Body of pancreas (tissue), 4 donors: ENCODE measurements at regions not wholly inside any gene's neighbourhood (a gene's known extent, or its start where the extent isn't known, plus 50 kb on each side); places are given as distances from the start of the nearest gene placed in this dataset.

Experiments used
- ATAC-seq: fragments of 150-250 bp; one replicate; pipeline ENCODE4 v1.9.1; 2016
- DNase-seq, 4 donors: peaks; one replicate each; pipeline ENCODE4 v3.0.0-alpha.2; 2019
- H3K27ac ChIP-seq, 4 donors: fragments of 200-600 bp; sonication (generic); 1 replicate in 3 of 4; 2 replicates in 1 of 4; pipeline versions ENCODE4 v1.5.1 to v1.6.1; 2016 to 2019; ENCODE audit warnings: mild to moderate bottlenecking in 1 of 4, mixed read lengths in 1 of 4, moderate library complexity in 1 of 4
- H3K27me3 ChIP-seq, 2 donors: fragments of 200-600 bp; sonication (generic); one replicate each; pipeline ENCODE4 v1.6.0; 2016; ENCODE audit warnings: mild to moderate bottlenecking in 1 of 2
- H3K36me3 ChIP-seq, 2 donors: fragments of 200-600 bp; sonication (generic); replicated peaks in 1 of 2; 2 replicates each; pipeline ENCODE4 v1.5.1; 2016; ENCODE audit warnings: low read depth in 2 of 2; ENCODE audit not compliant: insufficient read depth in 1 of 2
- H3K4me1 ChIP-seq: fragments of 200-600 bp; sonication (generic); one replicate; pipeline ENCODE4 v1.6.0; 2016
- H3K4me3 ChIP-seq, 2 donors: fragments of 200-600 bp; sonication (generic); 1 replicate in 1 of 2; 2 replicates in 1 of 2; pipeline ENCODE4 v1.5.1; 2016 to 2019
- H3K9me3 ChIP-seq, 3 donors: fragments of 200-600 bp; sonication (generic); 1 replicate in 2 of 3; 2 replicates in 1 of 3; pipeline ENCODE4 v1.5.1; 2016
- POLR2A ChIP-seq, 3 donors: fragments of 450-650 bp; IDR thresholded peaks; one replicate each; pipeline ENCODE4 v1.6.1; 2016; ENCODE audit warnings: antibody characterized with exemption in 3 of 3, mild to moderate bottlenecking in 2 of 3
- WGBS, 2 donors: methylation state at CpG; one replicate each; pipeline ENCODE4 v1.1.5; 2017; 5-methylcytosine and 5-hydroxymethylcytosine counted together
- intact Hi-C: fragments of 100-400 bp; cut with DNase I; formaldehyde crosslinking; loops from one replicate; pipeline ENCODE4 v1.15.1; 2023
- TF ChIP-seq, protein P1 (sequence below), 7 experiments: fragments of 450-650 bp in 4 of 7; fragments of 200-600 bp in 3 of 7; sonication (generic) in 3 of 7; IDR thresholded peaks; one replicate each; pipeline ENCODE4 v1.5.1; 2016 to 2019; ENCODE audit warnings: antibody characterized with exemption in 7 of 7

DNA sequence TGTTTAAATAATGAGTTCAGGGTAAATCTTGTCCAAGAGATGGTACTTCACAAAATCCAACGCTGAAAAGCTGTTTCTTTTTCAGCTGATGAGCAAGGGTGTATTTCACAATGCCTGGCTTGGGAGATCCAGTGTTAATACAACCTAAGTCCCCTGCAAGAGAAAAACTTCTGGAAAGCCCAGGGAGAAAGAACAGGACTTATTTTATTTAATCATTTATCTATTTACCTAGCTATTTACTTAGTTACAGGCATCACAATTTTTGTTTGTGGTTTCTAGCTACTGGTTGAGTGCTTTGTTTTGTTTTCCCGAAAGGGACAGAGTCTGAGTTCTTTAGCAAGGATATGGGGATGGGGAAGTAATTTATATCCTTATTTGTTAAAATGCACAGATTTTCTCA lies 598.2 kb upstream of the SYT4 start:
- ATAC-seq (no peak), DNase-seq (no peak)
- no peak overlapping the region for H3K27ac ChIP-seq
- no peaks in the 10 kb centered on the region for H3K36me3 ChIP-seq
- H3K4me1 ChIP-seq: no peaks in the 10 kb centered on the region
- no peaks in the 10 kb centered on the region for H3K9me3 ChIP-seq
- intact Hi-C loops: no loop called here
- H3K4me3 ChIP-seq: no peak overlapping the region
- 50% methylated on average over 2 of the region's 2 CpGs for WGBS, 2 donors
- TF ChIP-seq, protein P1, sequence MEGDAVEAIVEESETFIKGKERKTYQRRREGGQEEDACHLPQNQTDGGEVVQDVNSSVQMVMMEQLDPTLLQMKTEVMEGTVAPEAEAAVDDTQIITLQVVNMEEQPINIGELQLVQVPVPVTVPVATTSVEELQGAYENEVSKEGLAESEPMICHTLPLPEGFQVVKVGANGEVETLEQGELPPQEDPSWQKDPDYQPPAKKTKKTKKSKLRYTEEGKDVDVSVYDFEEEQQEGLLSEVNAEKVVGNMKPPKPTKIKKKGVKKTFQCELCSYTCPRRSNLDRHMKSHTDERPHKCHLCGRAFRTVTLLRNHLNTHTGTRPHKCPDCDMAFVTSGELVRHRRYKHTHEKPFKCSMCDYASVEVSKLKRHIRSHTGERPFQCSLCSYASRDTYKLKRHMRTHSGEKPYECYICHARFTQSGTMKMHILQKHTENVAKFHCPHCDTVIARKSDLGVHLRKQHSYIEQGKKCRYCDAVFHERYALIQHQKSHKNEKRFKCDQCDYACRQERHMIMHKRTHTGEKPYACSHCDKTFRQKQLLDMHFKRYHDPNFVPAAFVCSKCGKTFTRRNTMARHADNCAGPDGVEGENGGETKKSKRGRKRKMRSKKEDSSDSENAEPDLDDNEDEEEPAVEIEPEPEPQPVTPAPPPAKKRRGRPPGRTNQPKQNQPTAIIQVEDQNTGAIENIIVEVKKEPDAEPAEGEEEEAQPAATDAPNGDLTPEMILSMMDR (IDR thresholded peaks at IDR 0.05): no peak
- no peak for TF ChIP-seq POLR2A (IDR thresholded peaks at IDR 0.05)
- no peaks in the 10 kb centered on the region for H3K27me3 ChIP-seq

DNA sequence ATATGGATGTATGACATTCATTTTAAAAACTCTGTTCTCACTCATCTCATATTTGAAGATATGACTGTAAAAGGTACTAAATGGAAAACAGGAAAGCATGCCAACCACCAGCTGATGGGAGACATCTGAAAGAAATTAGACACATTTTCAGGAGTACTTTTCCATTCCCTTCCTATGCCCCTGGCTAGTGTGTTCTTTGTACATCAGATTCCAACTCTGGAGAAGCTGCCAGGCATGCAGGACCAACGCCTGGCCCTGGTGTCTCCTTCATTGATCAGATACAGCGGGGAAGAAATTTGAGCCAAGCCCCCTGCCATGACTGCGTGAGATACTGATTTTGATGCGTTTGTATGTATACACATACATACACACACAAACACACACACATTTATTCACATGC lies 599.0 kb upstream of the SYT4 start:
- no peaks in the 10 kb centered on the region for H3K27me3 ChIP-seq
- no peak overlapping the region for H3K4me3 ChIP-seq
- WGBS, 2 donors: 65 to 79% methylated on average over 4 of the region's 4 CpGs
- ATAC-seq (no peak), DNase-seq (no peak)
- H3K4me1 ChIP-seq: no peaks in the 10 kb centered on the region
- TF ChIP-seq, protein P1 (IDR thresholded peaks at IDR 0.05): no peak
- TF ChIP-seq POLR2A (IDR thresholded peaks at IDR 0.05): no peak
- no peak overlapping the region for H3K27ac ChIP-seq
- H3K36me3 ChIP-seq: no peaks in the 10 kb centered on the region
- no peaks in the 10 kb centered on the region for H3K9me3 ChIP-seq
- intact Hi-C loops: no loop called here

DNA sequence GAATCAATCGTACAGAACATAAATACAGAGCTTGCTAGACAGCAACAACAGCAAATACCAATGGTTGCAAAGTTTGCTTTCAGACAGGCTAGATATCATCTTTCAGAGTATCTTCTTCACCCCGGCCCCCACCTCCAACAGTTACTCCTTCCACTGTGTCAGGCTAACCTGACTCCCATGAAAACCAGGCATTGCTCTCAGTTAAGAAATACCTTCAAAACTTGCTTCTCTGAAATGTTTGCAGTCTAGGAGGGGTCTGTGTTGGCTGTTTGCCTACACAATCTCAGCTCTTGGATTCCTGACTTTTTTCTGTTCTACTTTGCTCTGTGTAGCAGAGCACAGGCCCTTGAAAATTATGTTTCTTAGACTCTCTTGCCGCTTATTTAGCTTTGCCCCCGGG lies 599.5 kb upstream of the SYT4 start:
- ATAC-seq: no peak
- H3K27me3 ChIP-seq: no peaks in the 10 kb centered on the region

DNA sequence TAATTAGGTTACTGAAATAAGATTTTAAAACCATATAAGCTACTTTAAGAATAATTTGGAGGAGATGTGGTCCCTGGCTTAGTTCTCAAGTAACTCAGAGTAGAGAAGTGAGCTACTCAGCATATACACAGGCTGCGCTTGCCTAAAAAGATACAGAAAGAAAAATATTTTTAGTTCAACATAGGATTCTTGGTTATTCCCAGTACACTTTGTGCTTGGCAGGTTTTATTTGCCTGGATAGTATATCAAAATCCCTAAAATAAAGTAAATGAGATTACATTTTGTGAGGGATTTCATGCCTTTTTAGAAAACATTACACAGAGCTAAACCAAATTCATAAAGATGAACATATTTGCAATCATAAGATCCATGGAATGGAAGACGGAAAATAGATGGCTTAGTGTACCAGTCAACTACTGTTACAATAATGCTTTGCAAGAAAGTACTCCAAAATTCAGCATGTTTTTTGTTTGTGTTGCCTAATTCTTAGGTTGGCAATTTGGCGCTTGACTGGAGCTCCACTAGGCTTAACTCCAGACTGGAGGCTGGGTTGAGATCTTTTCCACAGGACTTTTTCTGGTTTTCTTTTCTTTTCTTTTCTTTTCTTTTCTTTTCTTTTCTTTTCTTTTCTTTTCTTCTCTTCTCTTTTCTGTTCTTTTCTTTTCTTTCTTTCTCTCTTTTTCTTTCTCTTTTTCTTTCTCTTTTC lies 600.5 kb upstream of the SYT4 start:
- Histone ChIP-seq H3K27me3 (no peaks in the 10 kb centered on the region), H3K36me3 (no peaks in the 10 kb centered on the region), H3K4me1 (no peaks in the 10 kb centered on the region), H3K9me3 (no peaks in the 10 kb centered on the region), H3K27ac (no peak overlapping the region), H3K4me3 (no peak overlapping the region)
- TF ChIP-seq POLR2A (IDR thresholded peaks at IDR 0.05): no peak
- TF ChIP-seq, protein P1 (IDR thresholded peaks at IDR 0.05): no peak
- intact Hi-C loops: no loop called here
- DNase-seq (no peak), ATAC-seq (no peak)
- 94 to 97% methylated on average over 3 of the region's 3 CpGs for WGBS, 2 donors

More for the DNA sequence above, 599.5 kb upstream of the SYT4 start:
- H3K27ac ChIP-seq: no peak overlapping the region
- TF ChIP-seq POLR2A (IDR thresholded peaks at IDR 0.05): no peak
- TF ChIP-seq, protein P1 (IDR thresholded peaks at IDR 0.05): no peak
- no peaks in the 10 kb centered on the region for H3K36me3 ChIP-seq
- intact Hi-C loops: no loop called here
- no peak for DNase-seq
- 65 to 75% methylated on average over 4 of the region's 4 CpGs for WGBS, 2 donors
- H3K9me3 ChIP-seq: no peaks in the 10 kb centered on the region
- H3K4me3 ChIP-seq: no peak overlapping the region
- H3K4me1 ChIP-seq: no peaks in the 10 kb centered on the region

DNA sequence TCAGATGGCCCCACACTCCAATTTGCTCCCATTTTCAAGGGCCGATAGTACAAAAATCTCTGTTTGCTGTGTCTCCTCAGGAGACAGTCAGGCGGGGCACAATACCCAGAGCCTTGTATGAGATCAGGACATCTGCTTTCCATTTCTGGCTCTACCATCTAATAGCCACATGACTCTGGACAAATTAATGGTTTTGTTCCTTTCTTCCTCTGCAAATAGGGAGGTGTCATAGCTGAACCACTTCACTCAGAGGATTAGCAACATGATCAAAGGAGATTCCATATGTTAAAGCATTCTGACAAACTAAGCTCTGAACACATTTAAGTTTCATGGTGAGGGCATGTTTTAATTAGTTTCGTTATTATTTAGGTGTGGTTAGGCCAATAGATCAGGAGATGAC lies 602.1 kb upstream of the SYT4 start:
- no peaks in the 10 kb centered on the region for H3K36me3 ChIP-seq
- DNase-seq: no peak
- WGBS, 2 donors: 61 to 81% methylated on average over 3 of the region's 3 CpGs
- H3K27ac ChIP-seq: no peak overlapping the region
- H3K9me3 ChIP-seq: no peaks in the 10 kb centered on the region
- no peaks in the 10 kb centered on the region for H3K4me1 ChIP-seq
- H3K4me3 ChIP-seq: no peak overlapping the region
- intact Hi-C loops: no loop called here
- H3K27me3 ChIP-seq: no peaks in the 10 kb centered on the region
- TF ChIP-seq, protein P1 (IDR thresholded peaks at IDR 0.05): no peak
- no peak for TF ChIP-seq POLR2A (IDR thresholded peaks at IDR 0.05)
- no peak for ATAC-seq
